Astrocyte of the cerebellum (primary cell): ENCODE measurements at regions not wholly inside any gene's neighbourhood (a gene's known extent, or its start where the extent isn't known, plus 50 kb on each side); places are given as distances from the start of the nearest gene placed in this dataset.

Experiments used
- DNase-seq: peaks from one replicate; pipeline ENCODE4 v3.0.0-alpha.2; 2011; ENCODE audit warnings: low read depth
- H3K4me3 ChIP-seq: 2 replicates; pipeline ENCODE4 v1.5.1; 2011; ENCODE audit warnings: mild to moderate bottlenecking, low read depth, low read length, moderate library complexity
- CTCF ChIP-seq: IDR thresholded peaks from 2 replicates; pipeline ENCODE4 v1.5.1; 2012; ENCODE audit warnings: low read length, low read depth, moderate library complexity, mild to moderate bottlenecking; ENCODE audit errors: missing control alignments
- in situ Hi-C: cut with HindIII; loops from 2 replicates; pipeline ENCODE4 v1.10.0; 2017; ENCODE audit warnings: low sequenced_read_pairs

GRCh38 chr17:14506364-14506763 lies 205.5 kb downstream of the HS3ST3B1 start:
- no peak for DNase-seq
- no peak for TF ChIP-seq CTCF
- in situ Hi-C loops: no loop called here
- H3K4me3 ChIP-seq: no peak overlapping the region

- no peak overlapping the region for H3K4me3 ChIP-seq
- in situ Hi-C loops: no loop called here
- TF ChIP-seq CTCF: no peak
- no peak for DNase-seq
Observed at GRCh38 chr17:14505606-14506005, 204.7 kb downstream of the HS3ST3B1 start.

- in situ Hi-C loops: no loop called here
- no peak overlapping the region for H3K4me3 ChIP-seq
- DNase-seq: no peak
- no peak for TF ChIP-seq CTCF
Observed at GRCh38 chr17:14499976-14500375, 199.1 kb downstream of the HS3ST3B1 start.

- TF ChIP-seq CTCF: no peak
- in situ Hi-C loops: no loop called here
- DNase-seq: no peak
- no peak overlapping the region for H3K4me3 ChIP-seq
Observed at GRCh38 chr17:14498812-14499211, 197.9 kb downstream of the HS3ST3B1 start.

GRCh38 chr17:14494161-14494560 lies 193.3 kb downstream of the HS3ST3B1 start:
- no peak for DNase-seq
- no peak for TF ChIP-seq CTCF
- in situ Hi-C loops: no loop called here
- H3K4me3 ChIP-seq: no peak overlapping the region

GRCh38 chr17:14489986-14490385 lies 189.1 kb downstream of the HS3ST3B1 start:
- no peak overlapping the region for H3K4me3 ChIP-seq
- no peak for TF ChIP-seq CTCF

More at GRCh38 chr17:14489986-14490385, 189.1 kb downstream of the HS3ST3B1 start:
- in situ Hi-C loops: no loop called here
- DNase-seq: no peak
